Aorta (tissue), 5 donors: ENCODE measurements at regions not wholly inside any gene's neighbourhood (a gene's known extent, or its start where the extent isn't known, plus 50 kb on each side); places are given as distances from the start of the nearest gene placed in this dataset.

Source experiments
- ATAC-seq: fragments of 200-7000 bp; cut with Tn5 transposase; one replicate; pipeline ENCODE4 v1.9.1; 2022; ENCODE audit warnings: moderate library complexity; ENCODE audit not compliant: low FRiP score
- DNase-seq, 2 donors: peaks; one replicate each; pipeline ENCODE4 v3.0.0-alpha.2; 2020
- H3K27ac ChIP-seq, 2 donors: one replicate each; pipeline ENCODE4 v1.5.1; 2013; ENCODE audit warnings: low read length in 2 of 2, mild to moderate bottlenecking in 2 of 2, moderate library complexity in 2 of 2, control low read depth in 1 of 2, inconsistent platforms in 1 of 2, low read depth in 1 of 2
- H3K27me3 ChIP-seq, 2 donors: one replicate each; pipeline ENCODE4 v1.6.1; 2013; ENCODE audit warnings: control low read depth in 1 of 2, low read length in 1 of 2, mild to moderate bottlenecking in 1 of 2, moderate library complexity in 1 of 2; ENCODE audit not compliant: insufficient read depth in 2 of 2, control insufficient read depth in 1 of 2
- H3K36me3 ChIP-seq, 2 donors: one replicate each; pipeline ENCODE4 v1.6.1; 2013; ENCODE audit warnings: control low read depth in 1 of 2, low read length in 1 of 2, mild to moderate bottlenecking in 1 of 2; ENCODE audit not compliant: insufficient read depth in 2 of 2, control insufficient read depth in 1 of 2
- H3K4me1 ChIP-seq, 2 donors: one replicate each; pipeline ENCODE4 v1.6.1; 2013; ENCODE audit warnings: low read length in 2 of 2, control low read depth in 1 of 2, mild to moderate bottlenecking in 1 of 2, moderate library complexity in 1 of 2; ENCODE audit not compliant: insufficient read depth in 2 of 2, control insufficient read depth in 1 of 2
- H3K4me3 ChIP-seq, 2 donors: one replicate each; pipeline ENCODE4 v1.5.1; 2013; ENCODE audit warnings: low read length in 2 of 2, control low read depth in 1 of 2, mild to moderate bottlenecking in 1 of 2
- H3K9me3 ChIP-seq: one replicate; pipeline ENCODE4 v1.6.1; 2013; ENCODE audit warnings: mild to moderate bottlenecking, low read length; ENCODE audit not compliant: control insufficient read depth
- WGBS, 2 donors: extraction: QIAGEN DNeasy Blood & Tissue Kit; methylation state at CpG; one replicate each; pipeline ENCODE4 v1.1.7; 2013; 5-methylcytosine and 5-hydroxymethylcytosine counted together
- intact Hi-C, 2 donors: fragments of 100-400 bp; cut with DNase I; formaldehyde crosslinking; loops; one replicate each; pipeline versions ENCODE4 v1.14.2 to v1.15.0; 2022
- donor health status: healthy with polysubstance abuse.
- donor health status: Bipolar disorder and iron deficiency.
- donor health status: DM: no; HTN: no; CAD: no.
- donor health status: DM: no; HTN: no; CAD: no.
- donor health status: DM: yes; HTN: yes; CAD: no.

- Histone ChIP-seq H3K36me3 (no peaks in the 10 kb centered on the region), H3K4me3 (no peak overlapping the region), H3K27me3 (no peaks in the 10 kb centered on the region), H3K4me1 (no peaks in the 10 kb centered on the region), H3K27ac (no peak overlapping the region), H3K9me3 (no peaks in the 10 kb centered on the region)
- intact Hi-C loops = no loop called here
- WGBS, 2 donors = 96 to 98% methylated on average over 3 of the region's 3 CpGs
- DNase-seq (no peak), ATAC-seq (no peak)
Observed at GRCh38 chr2:172231508-172231907, 128.8 kb upstream of the DLX2 start.

DNA sequence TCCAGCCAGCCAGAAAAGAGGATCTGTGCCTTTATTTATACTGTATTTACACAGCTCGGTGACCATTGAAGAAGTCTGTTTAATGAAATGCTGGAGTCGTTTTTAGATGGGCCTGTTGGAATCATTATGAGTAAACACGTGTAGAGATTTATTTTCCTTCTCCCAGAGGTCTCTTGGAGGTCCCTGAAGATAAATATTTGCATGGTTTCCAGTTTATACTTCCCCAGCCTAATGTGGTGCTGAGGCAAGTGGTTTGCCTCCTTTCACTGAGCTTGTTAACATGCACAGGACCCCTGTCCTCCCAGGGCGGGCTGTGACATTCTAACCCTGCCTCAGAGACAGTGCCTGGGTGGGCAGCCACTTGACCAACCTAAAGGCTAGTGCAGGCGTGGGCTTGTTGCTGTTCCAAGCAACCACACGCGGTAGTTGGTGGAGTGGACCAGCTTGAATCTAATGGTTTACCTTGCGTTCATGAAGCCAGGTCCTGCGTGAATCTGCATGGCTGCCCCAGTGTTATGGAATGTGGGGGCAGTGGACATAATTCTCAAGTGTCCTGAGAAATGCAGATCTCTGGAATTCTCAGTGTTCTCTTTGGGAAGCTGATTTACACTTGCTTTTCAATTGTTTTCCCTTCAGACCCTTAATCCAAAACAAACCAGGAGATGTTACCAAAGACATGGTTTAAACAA is 130.2 kb upstream of the DLX2 start:
- Histone ChIP-seq H3K9me3 (no peaks in the 10 kb centered on the region), H3K36me3 (no peaks in the 10 kb centered on the region), H3K27me3 (no peaks in the 10 kb centered on the region), H3K4me1 (no peaks in the 10 kb centered on the region), H3K4me3 (no peak overlapping the region), H3K27ac (no peak overlapping the region)
- DNase-seq = no peak
- intact Hi-C loops = no loop called here
- 96% methylated on average over 9 of the region's 9 CpGs for WGBS, 2 donors
- ATAC-seq = no peak

GRCh38 chr2:172233987-172234715 is 131.5 kb upstream of the DLX2 start:
- no peaks in the 10 kb centered on the region for H3K9me3 ChIP-seq
- no peaks in the 10 kb centered on the region for H3K27me3 ChIP-seq
- WGBS, 2 donors = 69 to 71% methylated on average over 9 of the region's 9 CpGs
- no peaks in the 10 kb centered on the region for H3K4me1 ChIP-seq
- no peak overlapping the region for H3K27ac ChIP-seq
- H3K36me3 ChIP-seq = no peaks in the 10 kb centered on the region
- intact Hi-C loops = no loop called here
- DNase-seq (no peak), ATAC-seq (no peak)
- no peak overlapping the region for H3K4me3 ChIP-seq

GRCh38 chr2:172234716-172235691 is 132.3 kb upstream of the DLX2 start:
- Histone ChIP-seq H3K4me1 (no peaks in the 10 kb centered on the region), H3K9me3 (no peaks in the 10 kb centered on the region), H3K27me3 (no peaks in the 10 kb centered on the region), H3K27ac (no peak overlapping the region), H3K36me3 (no peaks in the 10 kb centered on the region), H3K4me3 (peak overlapping the region; percentile 2 to 4)
- intact Hi-C loops = no loop called here
- DNase-seq (no peak), ATAC-seq (no peak)
- WGBS, 2 donors = 5% methylated on average over 65 of the region's 65 CpGs

DNA sequence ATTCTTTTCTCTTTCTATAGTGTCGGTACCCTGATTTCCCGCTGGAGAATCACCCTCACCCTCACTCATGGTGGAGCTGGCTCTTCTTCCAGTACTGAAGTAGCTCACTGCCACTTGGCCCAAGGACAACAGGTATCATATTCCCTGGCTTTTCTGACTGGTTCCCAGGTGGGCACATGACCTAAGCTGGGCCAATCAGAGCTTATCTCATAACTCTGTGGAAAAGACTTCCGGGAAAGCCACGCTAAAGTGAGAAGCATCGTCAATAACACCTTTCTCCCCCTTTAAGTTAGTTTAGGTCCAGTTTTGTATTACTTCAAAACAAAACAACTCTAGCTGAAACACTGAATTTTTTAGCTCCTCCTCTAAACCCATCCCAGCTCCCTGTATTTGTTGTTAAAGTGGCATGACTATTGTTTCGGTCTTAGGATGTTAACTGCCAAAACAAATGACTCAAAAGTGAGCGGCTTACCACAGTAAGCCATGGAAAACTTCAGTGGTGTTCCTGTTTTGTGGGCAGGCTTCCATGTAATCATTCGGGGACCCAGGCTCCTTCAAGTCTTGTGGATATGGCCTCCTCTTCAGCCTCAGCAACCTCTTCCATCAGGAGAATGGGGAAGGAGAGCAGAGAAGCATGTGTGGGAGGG is 137.4 kb upstream of the DLX2 start:
- Histone ChIP-seq H3K27me3 (no peaks in the 10 kb centered on the region), H3K4me1 (no peaks in the 10 kb centered on the region), H3K36me3 (no peaks in the 10 kb centered on the region), H3K9me3 (no peaks in the 10 kb centered on the region), H3K27ac (no peak overlapping the region), H3K4me3 (no peak overlapping the region)
- DNase-seq (no peak), ATAC-seq (no peak)
- intact Hi-C loops = no loop called here
- 89 to 96% methylated on average over 8 of the region's 8 CpGs for WGBS, 2 donors

DNA sequence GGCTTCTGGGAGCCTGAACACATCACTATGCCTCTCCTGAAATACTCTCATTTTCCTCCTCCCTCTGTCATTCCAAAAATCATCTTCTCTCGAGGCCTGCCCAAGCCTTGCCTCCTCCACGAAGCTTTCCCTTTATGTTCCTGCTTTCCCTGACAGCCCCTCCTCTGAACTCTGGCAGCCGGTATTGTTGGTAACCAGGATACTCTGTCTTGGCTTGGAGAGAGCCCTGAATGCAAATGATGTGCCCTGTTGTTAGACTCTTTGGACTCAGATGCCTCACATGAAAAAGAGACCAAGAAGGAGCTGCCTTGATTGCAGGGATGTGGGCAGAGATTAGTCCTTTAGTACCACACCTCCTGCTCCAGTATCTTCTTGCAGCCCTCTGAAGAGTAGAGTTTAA is 138.5 kb upstream of the DLX2 start:
- no peak overlapping the region for H3K27ac ChIP-seq
- WGBS, 2 donors = 87 to 92% methylated on average over 3 of the region's 3 CpGs
- no peak for DNase-seq
- no peaks in the 10 kb centered on the region for H3K27me3 ChIP-seq
- no peaks in the 10 kb centered on the region for H3K4me1 ChIP-seq
- no peak overlapping the region for H3K4me3 ChIP-seq
- H3K9me3 ChIP-seq = no peaks in the 10 kb centered on the region
- intact Hi-C loops = no loop called here
- no peak for ATAC-seq
- H3K36me3 ChIP-seq = no peaks in the 10 kb centered on the region

GRCh38 chr2:172242471-172242870 is 139.8 kb upstream of the DLX2 start:
- intact Hi-C loops = no loop called here
- Histone ChIP-seq H3K4me1 (no peaks in the 10 kb centered on the region), H3K27me3 (no peaks in the 10 kb centered on the region), H3K4me3 (no peak overlapping the region), H3K9me3 (no peaks in the 10 kb centered on the region), H3K36me3 (no peaks in the 10 kb centered on the region), H3K27ac (no peak overlapping the region)
- no peak for DNase-seq
- ATAC-seq = no peak
- 75 to 96% methylated on average over 1 of the region's 1 CpG for WGBS, 2 donors

DNA sequence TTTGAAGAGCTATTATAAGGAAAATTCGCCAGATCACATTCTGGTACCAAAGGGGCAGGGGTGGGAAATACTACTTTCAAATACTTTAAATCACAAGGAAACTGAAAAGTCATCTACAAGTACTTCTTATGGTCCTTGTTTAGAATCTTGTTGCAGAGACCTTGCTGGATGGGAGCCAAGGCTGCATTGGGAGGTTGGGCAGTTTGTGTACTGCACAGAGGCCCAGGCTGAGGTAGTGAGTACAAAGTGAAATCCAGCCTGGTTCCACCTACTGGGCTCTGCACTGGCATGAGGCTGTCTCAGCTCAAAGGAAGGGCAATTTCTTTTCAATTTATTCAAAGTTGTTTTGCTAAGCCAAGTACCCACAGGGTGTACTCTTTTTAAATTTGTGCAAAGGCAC is 140.3 kb upstream of the DLX2 start:
- H3K36me3 ChIP-seq = no peaks in the 10 kb centered on the region
- WGBS, 2 donors = 94 to 100% methylated on average over 1 of the region's 1 CpG
- DNase-seq (no peak), ATAC-seq (no peak)
- no peaks in the 10 kb centered on the region for H3K27me3 ChIP-seq
- no peak overlapping the region for H3K4me3 ChIP-seq
- H3K27ac ChIP-seq = no peak overlapping the region
- H3K4me1 ChIP-seq = no peaks in the 10 kb centered on the region
- H3K9me3 ChIP-seq = no peaks in the 10 kb centered on the region
- intact Hi-C loops = no loop called here
